GM19324 (cell line): ENCODE measurements at regions not wholly inside any gene's neighbourhood (a gene's known extent, or its start where the extent isn't known, plus 50 kb on each side); places are given as distances from the start of the nearest gene placed in this dataset.

Experiments
- ATAC-seq: cut with Tn5 transposase; IDR thresholded peaks from one replicate; pipeline ENCODE4 v1.9.1; 2021; ENCODE audit warnings: mild to moderate bottlenecking, moderate library complexity; ENCODE audit not compliant: unreplicated experiment, low FRiP score

DNA sequence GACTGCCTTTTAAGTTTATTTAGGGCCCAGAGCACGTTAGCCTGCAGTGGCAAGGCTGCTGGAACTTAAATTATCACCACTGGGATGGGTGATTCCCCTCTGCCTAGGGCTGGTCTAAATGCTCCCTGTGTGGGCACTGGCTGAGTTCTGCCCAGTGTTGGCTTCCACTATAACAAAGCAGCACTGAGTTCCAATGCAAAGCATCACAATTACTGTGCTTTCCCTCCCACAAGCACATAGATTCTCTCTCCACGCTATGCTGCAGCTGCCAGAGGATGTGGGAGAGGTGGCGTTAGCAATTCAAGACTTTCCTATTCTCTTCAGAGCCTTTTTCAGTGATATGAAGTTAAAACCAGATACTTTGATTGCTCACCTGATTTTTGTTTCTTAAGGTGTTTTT lies 328.9 kb upstream of the DDX18 start:
- no peak for ATAC-seq

DNA sequence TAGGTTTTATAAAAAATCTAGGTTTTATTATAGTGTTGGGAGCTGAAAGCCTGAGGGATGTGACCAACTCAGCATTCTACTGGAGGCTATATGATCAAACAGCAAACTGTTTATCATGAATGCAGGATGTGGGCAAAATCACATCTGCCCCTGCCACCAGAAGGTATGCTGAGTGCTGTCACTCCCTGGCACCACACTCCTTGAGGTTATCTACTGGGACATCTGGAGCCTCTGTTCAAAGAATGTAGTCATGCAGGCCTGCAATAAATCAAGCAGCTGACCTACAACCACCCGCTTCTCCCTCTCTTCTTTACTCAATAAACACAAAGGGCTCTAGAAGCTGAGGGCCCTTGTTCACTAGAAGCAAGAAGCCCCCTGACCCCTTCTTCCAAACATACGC lies 328.4 kb upstream of the DDX18 start:
- no peak for ATAC-seq

DNA sequence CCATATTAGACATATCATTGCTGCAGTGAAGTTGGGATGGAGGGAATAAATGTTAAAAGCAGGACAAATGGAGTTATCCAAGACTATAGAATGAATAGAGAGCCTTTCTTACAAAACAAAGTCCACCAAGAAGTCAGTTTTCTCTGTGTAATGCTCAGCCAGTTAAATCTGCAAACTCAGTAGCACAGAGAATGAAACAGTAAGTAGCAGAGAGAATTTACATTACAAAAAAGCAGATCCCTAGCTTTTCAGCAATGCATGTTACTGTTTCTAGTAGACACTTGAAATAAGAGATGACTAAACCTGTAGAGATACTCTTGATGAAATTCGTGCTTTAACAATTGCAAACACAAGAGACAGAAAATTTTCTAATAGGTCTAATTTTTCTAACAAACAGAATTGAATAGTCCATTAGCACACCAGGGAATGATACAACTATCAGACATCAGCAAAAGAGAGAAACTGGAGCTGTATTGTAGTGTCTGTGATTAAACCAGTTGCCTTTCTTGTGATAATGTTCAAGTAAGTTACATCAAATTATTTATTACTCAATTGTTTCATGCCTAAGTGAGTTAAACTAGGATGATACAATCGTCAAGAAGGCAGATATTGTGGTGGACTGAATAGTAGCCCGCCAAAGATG lies 322.2 kb upstream of the DDX18 start:
- ATAC-seq = no peak

DNA sequence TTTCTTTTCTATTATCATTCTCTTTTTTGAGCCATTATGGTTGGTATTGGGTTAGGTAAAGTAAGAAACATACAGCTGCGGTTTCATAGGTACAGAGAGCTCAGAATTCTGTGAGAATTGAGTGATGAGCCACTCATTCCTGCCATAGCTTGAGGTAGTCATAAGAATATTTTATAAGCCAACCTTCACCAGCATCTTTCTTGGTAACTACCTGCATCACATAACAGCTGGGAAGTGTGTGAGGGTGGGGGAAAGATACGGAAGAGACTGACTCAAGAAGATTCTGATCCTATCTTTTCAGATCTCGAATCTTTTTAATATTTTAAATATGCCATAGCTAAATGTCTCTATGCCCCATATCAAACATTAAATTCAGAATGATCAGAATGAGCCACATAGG lies 313.8 kb upstream of the DDX18 start:
- no peak for ATAC-seq

DNA sequence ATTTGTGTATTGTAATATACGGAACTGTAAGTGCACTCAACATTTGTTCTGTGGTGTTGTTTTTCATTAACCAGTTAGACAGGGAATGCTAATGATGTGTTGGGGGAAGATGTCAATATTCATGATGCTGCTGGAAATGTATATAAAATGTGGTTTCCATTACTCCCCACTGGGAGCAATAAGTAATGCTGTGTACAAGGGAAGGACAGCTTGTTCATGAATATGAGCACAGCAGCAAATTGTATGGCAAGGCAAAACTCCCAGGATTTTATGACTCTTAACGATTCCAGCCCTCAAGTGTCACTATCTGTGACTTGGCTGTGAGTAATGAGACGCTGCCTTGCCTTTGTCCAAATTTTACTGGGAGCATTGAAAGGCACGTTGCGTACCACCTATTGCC lies 312.4 kb upstream of the DDX18 start:
- ATAC-seq = no peak

DNA sequence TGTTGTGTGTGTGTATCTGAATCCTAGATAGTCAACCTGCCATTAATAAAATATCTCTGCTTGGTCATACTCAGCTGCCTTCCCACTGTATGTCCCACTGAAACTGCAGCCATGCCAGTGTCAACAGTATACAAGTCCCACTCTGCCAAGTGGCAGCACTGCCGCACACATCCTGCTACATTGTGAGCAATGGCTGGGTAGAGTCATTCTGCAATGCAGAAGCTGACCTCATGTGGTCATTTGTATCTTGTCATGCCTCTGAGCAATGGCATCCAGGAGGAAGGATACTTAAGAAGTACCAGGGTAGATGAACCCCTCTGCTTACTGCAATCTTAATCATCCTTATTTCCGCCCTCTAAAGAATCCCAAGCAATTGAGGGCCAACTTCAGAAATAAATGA lies 302.2 kb upstream of the DDX18 start:
- ATAC-seq = no peak

DNA sequence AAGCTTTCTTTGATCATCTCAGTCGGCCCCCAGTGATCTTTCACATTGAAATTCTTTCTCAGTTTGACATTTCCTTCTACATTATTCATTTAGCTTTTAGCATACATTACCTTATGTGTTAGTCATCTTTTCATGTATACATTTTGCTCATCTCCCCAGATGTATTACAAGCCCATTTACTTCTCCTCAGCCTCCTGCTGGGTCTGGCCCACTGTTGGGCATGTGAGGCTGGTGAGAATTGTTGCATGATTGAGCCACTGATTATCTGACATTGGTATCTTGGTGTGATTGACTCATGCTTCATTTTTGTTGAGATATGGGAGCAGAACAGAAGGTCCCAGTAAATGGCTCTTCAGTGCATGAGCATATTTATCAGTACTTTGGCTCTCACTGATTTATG lies 300.1 kb upstream of the DDX18 start:
- no peak for ATAC-seq

DNA sequence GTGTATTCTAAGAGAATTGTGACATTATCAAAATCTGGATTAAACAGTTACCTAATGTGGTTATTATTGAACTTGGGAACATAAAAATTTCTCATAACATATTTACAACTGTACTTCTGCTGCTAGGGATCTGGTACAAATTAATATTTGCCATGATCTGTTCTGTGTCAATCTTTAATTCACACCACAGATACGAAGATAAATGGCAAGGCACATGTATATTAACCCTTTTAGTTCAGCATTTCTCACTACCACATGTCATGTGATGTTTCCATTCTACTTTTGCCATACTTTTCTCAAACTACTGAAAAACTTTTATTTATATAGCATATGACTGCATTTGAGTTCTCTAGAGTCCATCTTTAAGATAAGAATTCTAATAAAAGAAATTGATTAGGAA lies 295.3 kb upstream of the DDX18 start:
- ATAC-seq = no peak

DNA sequence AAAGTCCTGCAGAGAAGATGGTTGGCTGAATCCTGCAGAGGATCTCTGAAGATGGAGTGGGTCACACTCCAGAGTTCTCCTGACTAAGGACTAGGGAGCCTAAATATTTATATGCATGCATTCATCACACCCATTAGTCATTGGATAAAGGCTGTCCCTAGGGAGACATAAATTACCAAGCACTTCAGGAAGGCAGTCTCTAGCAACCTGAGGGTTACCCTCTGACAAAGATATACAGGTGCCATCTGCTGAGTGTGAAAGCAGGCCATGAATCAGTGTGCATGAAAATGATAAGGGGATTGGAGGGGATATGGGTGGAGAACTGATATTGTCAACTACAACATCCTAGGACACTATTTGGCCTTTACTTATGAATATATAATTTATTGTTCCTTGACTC lies 294.8 kb upstream of the DDX18 start:
- no peak for ATAC-seq

DNA sequence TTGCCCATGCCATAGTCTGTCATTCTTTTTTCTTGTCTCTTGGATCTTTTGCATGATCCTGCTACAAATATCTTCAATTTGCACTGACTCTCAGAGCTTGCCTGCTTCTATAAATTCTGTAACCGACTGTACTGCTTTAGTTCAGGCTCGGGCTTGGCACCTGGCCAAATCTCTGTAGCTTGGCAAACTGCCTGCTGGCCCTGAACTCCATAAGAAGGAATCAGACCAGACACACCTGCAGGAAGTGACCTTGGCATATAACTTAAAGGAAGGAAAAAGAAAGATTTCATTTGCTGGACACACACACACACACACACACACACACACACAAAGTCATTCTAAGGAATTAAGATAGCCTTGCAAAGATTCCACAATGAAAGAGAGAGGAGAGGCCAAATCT lies 291.2 kb upstream of the DDX18 start:
- no peak for ATAC-seq

DNA sequence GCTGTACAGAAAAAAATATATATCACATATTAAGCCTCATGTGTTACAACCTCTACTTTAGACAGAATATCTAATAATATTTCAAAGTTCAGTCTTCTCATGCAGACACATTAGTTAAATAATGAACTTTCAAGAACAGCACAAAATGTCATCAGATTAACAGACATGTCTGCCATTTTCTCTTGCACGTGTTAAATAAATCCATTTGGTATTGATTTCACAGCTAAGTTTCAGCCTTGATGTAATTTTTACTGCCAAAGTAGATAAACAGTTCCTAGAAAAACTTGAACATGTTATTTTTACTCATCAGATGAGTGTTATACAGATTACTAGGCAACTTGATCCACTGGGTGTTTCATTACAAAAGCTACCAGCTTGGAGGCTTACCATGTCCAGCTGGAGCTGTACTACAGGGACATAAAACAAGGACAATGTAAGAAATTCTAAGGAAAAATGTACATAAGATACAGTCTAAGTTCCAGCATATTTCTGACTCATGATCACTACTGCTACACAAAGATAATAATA lies 290.7 kb upstream of the DDX18 start:
- ATAC-seq = no peak

DNA sequence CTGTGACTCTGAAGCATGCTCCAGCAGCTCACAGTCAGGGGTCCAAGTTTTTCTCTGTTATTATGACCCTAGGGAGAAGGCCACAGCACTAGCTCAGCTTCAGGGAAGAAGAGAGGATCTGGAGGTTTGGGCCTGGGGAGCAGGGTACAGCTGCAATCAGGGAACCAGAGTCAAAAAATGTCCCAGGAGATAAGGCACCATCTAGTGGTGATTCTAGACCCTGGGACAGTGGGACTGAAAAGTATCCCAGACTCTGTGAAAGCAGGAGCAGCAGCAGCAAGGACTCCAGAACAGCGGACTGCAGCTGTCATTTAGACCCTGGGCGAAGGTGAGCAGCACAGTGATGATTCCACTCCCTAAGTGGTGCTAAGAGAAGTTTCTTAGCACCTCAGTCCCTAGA lies 278.4 kb upstream of the DDX18 start:
- no peak for ATAC-seq

DNA sequence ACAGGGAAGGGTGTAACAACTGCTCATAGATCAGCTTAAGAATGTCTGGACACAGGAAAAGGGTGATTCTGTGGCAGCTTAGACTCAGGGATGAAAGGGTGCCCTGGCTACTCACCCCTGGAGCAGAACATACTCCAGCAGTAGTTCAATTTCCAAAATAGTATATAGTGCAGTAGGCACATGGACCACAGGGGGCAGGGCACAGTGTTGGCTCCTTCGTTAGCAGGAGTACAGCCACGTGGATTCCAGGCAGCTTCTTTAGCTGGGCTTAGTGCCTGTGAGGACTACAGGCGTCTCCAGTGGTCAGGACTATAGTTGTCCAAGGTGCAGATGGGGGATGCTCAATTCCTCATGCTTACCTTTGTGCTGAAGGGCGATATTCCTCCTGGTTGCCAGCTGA lies 277.5 kb upstream of the DDX18 start:
- no peak for ATAC-seq

DNA sequence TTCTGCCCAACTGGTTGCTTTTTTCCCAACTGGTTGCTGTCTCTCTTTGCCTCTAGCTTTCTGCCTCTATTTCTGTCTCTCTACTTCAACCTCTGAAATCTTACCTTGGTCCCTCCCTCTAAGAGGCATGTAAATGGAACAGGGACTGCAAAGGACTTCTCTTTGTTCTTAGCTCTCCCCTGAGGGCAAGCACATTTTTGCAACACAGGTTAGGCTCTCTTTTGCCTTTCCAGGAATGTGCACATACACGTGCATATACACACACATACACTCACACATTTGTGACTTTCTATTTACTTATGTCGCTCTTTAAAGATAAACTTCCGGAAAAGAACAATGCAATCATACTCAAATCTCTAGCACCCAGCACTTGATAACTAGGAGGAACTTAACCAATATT lies 262.6 kb upstream of the DDX18 start:
- no peak for ATAC-seq

DNA sequence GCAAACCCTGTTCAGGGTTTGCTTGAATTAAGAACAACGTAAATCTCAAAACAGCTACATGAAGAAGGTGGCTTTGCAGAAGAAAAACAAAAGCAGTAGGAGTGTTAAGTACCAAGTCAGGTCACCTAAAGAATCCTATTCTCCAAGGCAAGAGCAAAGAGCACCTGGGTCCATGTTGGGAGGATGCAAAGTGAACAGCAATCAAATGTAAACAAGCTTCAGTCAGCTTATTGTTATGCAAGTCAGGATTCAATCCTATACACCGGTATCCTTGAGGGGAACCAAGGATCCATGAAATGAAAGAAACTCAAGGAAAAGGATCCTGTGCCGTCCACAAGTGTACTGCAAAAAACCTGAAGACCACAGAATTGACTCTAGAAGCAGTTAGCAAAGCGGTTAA lies 261.0 kb upstream of the DDX18 start:
- no peak for ATAC-seq

DNA sequence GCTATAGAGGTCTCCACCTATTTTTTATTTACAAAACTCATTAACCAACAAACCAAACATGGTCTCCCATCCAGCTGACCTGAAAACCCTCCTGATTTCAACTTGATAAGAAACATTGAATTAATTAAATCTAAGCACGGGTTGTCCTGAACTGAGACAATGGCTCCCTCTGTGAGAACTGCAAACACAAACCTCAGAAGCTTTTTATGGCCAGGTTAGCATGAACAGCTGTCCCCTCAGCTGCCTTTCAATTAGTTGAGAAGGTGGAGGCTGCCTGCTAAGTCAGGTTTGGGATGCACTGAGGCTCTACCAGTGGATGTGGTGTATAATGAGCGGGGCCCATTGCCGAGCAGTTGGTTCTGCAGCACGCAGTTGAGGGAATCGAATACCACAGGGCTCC lies 258.5 kb upstream of the DDX18 start:
- ATAC-seq = no peak

DNA sequence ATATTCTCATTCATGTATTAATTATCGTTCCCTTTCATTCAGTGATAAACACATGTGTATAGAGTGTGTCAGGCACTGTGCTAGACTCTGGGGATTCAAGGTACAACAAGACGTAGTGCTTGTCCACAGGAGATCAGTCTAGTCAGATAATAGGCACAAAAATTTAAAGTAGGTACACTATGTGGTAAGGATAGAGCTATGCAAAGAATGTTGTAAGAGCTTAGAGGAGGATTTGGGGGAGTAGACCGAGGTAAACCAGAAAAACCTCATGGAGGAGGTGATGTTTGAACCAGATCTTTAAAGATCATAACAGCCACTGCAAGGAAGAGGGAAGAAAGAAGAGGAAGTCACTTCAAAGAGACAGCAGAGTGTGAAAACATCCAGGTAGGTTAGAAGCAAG lies 256.9 kb upstream of the DDX18 start:
- no peak for ATAC-seq

DNA sequence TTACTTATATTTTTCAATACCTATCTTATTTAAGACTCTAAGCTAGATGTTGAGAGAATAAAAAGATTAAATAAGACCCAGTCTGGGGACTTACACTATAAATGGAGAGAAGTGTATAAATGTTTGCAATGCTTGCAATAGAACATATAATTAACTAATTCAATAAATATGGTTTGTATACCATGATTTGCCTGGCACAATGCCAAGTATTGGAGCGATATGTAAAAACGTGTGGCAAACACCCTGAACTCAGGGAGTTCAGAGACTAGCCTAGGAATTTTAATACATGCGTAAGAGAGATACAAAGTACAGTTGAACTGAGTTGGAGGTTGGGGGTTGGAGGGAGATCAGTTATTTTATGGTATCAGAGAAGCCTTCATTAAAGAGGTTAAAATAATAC lies 251.8 kb upstream of the DDX18 start:
- ATAC-seq = no peak

DNA sequence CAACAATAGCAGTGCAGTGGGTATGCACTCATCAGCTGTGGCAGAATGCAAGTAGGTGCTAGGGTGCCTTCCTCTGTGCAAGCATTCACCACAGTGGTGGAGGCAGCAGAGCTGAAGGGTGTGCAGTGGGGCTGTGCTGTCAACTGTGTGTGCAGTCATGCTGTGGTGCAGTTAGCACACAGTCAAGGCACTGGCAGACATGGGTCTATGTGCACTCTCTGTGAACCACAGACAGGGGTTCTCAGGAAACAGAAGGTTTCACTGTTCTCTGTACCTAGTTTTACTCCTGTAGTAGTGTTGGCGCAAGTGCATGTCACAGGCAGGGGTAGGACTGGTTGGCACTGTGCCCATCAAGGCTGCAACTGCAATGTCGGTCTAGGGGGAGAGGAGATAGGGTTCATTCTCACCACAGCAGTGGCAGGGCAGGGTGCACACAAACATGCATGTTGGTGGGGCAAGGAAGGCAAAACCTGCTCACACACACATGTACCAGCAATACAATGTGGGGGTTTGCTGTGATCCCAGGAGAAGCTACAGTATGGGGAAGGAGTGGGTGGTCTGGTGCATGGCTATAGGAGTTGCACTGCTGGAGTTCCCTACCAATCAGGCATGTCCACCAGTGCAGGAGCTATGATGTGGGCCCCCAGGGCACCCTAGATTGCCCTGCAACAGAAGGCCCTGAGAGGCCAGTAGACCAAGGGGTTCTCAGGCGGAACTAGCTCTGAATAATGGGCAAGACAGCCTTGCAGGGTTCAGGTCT lies 242.7 kb upstream of the DDX18 start:
- no peak for ATAC-seq

DNA sequence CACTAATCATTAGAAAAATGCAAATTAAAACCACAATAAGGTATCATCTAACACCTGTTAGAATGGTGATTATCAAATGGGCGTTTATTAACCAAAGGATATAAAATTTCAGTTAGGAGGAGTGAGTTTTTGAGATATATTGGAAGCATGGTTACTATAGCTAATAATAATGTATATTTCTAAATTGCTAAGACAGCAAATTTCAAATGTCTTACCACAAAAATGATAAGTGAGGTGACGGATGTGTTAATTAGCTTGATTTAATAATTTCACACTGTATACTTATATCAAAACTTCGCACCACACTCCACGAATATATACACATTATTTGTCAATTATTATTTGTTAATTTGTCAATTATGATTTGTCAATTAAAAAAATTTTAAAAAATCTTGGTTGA lies 227.2 kb upstream of the DDX18 start:
- ATAC-seq = no peak

DNA sequence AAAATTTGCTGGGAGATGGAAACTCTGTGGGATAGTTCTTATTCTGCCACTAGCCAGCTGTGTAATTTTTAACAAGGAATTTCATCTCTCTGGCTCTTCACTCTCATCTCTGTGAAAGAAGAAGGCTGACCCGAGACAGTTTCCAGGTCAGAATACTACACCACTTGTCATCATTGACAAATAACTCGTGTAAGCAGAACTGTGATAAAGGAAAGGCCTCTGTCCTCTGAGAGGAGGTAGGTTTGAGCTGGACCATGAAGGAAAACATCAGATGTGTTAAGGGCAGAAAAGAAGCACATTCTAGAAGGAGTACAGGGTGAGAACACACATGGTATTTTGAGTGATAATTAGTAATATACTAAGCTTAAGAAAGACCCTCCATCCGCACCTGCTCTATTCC lies 211.4 kb upstream of the DDX18 start:
- ATAC-seq = no peak

DNA sequence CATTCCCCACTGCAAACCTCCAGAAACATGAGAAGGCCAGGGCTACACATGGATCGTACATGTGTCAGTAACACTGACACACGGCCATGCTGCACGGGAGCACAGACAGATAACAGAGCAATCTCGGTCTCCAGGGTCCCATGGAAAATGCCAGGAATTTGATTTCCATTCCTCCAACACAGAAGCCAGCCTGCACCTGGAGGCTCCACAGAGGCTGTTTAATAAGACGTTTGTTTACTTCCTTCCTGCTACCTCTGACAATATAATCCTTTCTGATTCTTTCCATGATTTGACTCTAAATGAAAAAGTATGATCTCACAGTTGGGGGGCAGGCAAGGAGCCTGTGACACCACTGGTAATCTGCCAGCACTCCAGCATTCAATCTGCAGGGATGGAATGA lies 210.9 kb upstream of the DDX18 start:
- ATAC-seq = no peak
